ENCODE measurements at regions not wholly inside any gene's neighbourhood (a gene's known extent, or its start where the extent isn't known, plus 50 kb on each side); places are given as distances from the start of the nearest gene placed in this dataset.

DNA sequence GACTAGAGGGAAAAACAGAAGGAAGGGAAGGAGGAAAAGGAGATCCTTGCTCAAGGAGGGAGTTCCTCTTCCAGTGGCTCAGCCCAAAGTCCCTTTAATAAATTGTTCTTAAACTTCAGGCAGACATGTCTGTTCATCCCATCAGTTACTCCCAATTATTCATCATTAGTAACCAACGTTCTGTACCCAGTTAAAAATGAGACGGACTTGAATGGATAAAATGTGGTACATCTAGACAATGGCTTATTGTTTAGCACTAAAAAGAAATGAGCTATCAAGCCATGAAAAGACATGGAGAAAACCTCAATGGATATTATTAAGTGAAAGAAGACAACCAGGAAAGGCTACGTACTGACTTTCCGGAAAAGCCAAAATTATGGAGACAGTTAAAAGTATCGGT is 50.8 kb upstream of the ACSL3 start:
- intact Hi-C loops (cut with DNase I): no loop called here
- Histone ChIP-seq H3K9me3 (no peaks in the 10 kb centered on the region), H3K27ac (no peak overlapping the region), H3K36me3 (no peaks in the 10 kb centered on the region), H3K4me3 (no peak overlapping the region), H3K4me1 (peaks cover 3 to 25% (median 21%) of the 10 kb centered on the region in 3 donors), H3K27me3 (no peaks in the 10 kb centered on the region)
- DNase-seq (no peak), ATAC-seq (no peak), FAIRE-seq (no peak)
- TF ChIP-seq, protein P1, sequence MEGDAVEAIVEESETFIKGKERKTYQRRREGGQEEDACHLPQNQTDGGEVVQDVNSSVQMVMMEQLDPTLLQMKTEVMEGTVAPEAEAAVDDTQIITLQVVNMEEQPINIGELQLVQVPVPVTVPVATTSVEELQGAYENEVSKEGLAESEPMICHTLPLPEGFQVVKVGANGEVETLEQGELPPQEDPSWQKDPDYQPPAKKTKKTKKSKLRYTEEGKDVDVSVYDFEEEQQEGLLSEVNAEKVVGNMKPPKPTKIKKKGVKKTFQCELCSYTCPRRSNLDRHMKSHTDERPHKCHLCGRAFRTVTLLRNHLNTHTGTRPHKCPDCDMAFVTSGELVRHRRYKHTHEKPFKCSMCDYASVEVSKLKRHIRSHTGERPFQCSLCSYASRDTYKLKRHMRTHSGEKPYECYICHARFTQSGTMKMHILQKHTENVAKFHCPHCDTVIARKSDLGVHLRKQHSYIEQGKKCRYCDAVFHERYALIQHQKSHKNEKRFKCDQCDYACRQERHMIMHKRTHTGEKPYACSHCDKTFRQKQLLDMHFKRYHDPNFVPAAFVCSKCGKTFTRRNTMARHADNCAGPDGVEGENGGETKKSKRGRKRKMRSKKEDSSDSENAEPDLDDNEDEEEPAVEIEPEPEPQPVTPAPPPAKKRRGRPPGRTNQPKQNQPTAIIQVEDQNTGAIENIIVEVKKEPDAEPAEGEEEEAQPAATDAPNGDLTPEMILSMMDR (IDR thresholded peaks at IDR 0.05): no peak
- 91 to 96% methylated on average over 5 of the region's 5 CpGs for WGBS, 2 donors

Data from pancreas (tissue), 10 donors.